IMR-90 (cell line): ENCODE measurements at regions not wholly inside any gene's neighbourhood (a gene's known extent, or its start where the extent isn't known, plus 50 kb on each side); places are given as distances from the start of the nearest gene placed in this dataset.

Source experiments
- ATAC-seq: fragments of 200-7000 bp; cut with Tn5 transposase; 2 replicates; pipeline ENCODE4 v1.9.1; 2020; ENCODE audit warnings: low read depth, mild to moderate bottlenecking, moderate library complexity
- BruUV-seq: library from RNA; stranded (reverse); fragments of 400-500 nt; replicated peaks from 2 replicates; lab custom pipeline; 2021; lab: Mats Ljungman, UMichigan
- CTCF ChIA-PET: fragments of 300-600 bp; formaldehyde crosslinking; extraction: SDS; loops from one replicate; lab custom pipeline; 2021; ENCODE audit warnings: antibody characterized with exemption; lab: Yijun Ruan, JAX
- POLR2A ChIA-PET: fragments of 300-600 bp; sonication (Branson Sonifier 250); formaldehyde crosslinking; loops from one replicate; lab custom pipeline; 2022; ENCODE audit warnings: antibody characterized with exemption; ENCODE audit not compliant: unreplicated experiment; lab: Charles Lee
- DNase-seq: peaks from one replicate; pipeline ENCODE4 v3.0.0; 2013
- H2AFZ ChIP-seq: replicated peaks from 2 replicates; pipeline ENCODE3; 2013; ENCODE audit warnings: low read length, mild to moderate bottlenecking; ENCODE audit not compliant: poor library complexity
- H2AK5ac ChIP-seq: 2 replicates; pipeline ENCODE4 v1.6.1; 2013; ENCODE audit warnings: low read depth, low read length, inconsistent platforms
- H2AK9ac ChIP-seq: replicated peaks from 2 replicates; pipeline ENCODE3; 2013; ENCODE audit warnings: mild to moderate bottlenecking, low read depth, low read length, moderate library complexity; ENCODE audit not compliant: poor library complexity
- H2BK120ac ChIP-seq: 2 replicates; pipeline ENCODE4 v1.6.1; 2013; ENCODE audit warnings: low read depth, low read length, inconsistent platforms
- H2BK15ac ChIP-seq: 3 replicates; pipeline ENCODE4 v1.6.1; 2013; ENCODE audit warnings: low read depth, low read length, inconsistent platforms
- H2BK20ac ChIP-seq: 2 replicates; pipeline ENCODE4 v1.6.1; 2013; ENCODE audit warnings: low read depth, mild to moderate bottlenecking, inconsistent platforms, low read length, moderate library complexity
- H2BK5ac ChIP-seq: 2 replicates; pipeline ENCODE4 v1.6.1; 2013; ENCODE audit warnings: mild to moderate bottlenecking, low read depth, low read length, inconsistent platforms; ENCODE audit not compliant: poor library complexity, severe bottlenecking
- H3K14ac ChIP-seq: replicated peaks from 2 replicates; pipeline ENCODE4 v1.6.1; 2013; ENCODE audit warnings: low read depth, low read length, inconsistent platforms
- H3K18ac ChIP-seq: 2 replicates; pipeline ENCODE4 v1.6.1; 2013; ENCODE audit warnings: low read depth, low read length, control low read depth
- H3K23ac ChIP-seq: 2 replicates; pipeline ENCODE4 v1.6.1; 2013; ENCODE audit warnings: low read depth, low read length, inconsistent platforms
- H3K27ac ChIP-seq: 2 replicates; pipeline ENCODE4 v1.5.1; 2013; ENCODE audit warnings: mild to moderate bottlenecking, control low read depth, low read length; ENCODE audit not compliant: insufficient read depth
- H3K27me3 ChIP-seq: 2 replicates; pipeline ENCODE4 v1.6.1; 2013; ENCODE audit warnings: low read length; ENCODE audit not compliant: control insufficient read depth, insufficient read depth
- H3K36me3 ChIP-seq: 2 replicates; pipeline ENCODE4 v1.6.1; 2013; ENCODE audit warnings: low read length, mixed read lengths; ENCODE audit not compliant: control insufficient read depth, insufficient read depth
- H3K4ac ChIP-seq: 2 replicates; pipeline ENCODE4 v1.6.1; 2013; ENCODE audit warnings: low read depth, low read length, inconsistent platforms
- H3K4me1 ChIP-seq: 2 replicates; pipeline ENCODE4 v1.6.1; 2013; ENCODE audit warnings: low read length, mixed read lengths; ENCODE audit not compliant: control insufficient read depth, insufficient read depth
- H3K4me2 ChIP-seq: 2 replicates; pipeline ENCODE4 v1.6.1; 2013; ENCODE audit warnings: low read depth, mild to moderate bottlenecking, control low read depth, low read length, moderate library complexity
- H3K4me3 ChIP-seq: 2 replicates; pipeline ENCODE4 v1.5.1; 2013; ENCODE audit warnings: low read depth, mild to moderate bottlenecking, control low read depth, low read length, moderate library complexity; ENCODE audit not compliant: insufficient read depth
- H3K56ac ChIP-seq: 2 replicates; pipeline ENCODE4 v1.6.1; 2013; ENCODE audit warnings: low read length, inconsistent platforms; ENCODE audit not compliant: insufficient read depth; ENCODE audit errors: extremely low read depth
- H3K79me1 ChIP-seq, 2 experiments: 2 replicates each; pipeline ENCODE4 v1.6.1; 2013; ENCODE audit warnings: low read length in 2 of 2, inconsistent platforms in 1 of 2, low read depth in 1 of 2
- H3K9ac ChIP-seq: 2 replicates; pipeline ENCODE4 v1.6.1; 2013; ENCODE audit warnings: low read depth, low read length, control low read depth
- H3K9me1 ChIP-seq: 2 replicates; pipeline ENCODE4 v1.6.1; 2013; ENCODE audit warnings: low read length, inconsistent platforms; ENCODE audit not compliant: insufficient read depth
- H3K9me3 ChIP-seq: 2 replicates; pipeline ENCODE4 v1.6.1; 2013; ENCODE audit warnings: low read length; ENCODE audit not compliant: control insufficient read depth, insufficient read depth
- H4K20me1 ChIP-seq: 2 replicates; pipeline ENCODE4 v1.6.1; 2013; ENCODE audit warnings: low read length, inconsistent platforms; ENCODE audit not compliant: insufficient read depth
- H4K5ac ChIP-seq: 2 replicates; pipeline ENCODE4 v1.6.1; 2013; ENCODE audit warnings: mild to moderate bottlenecking, low read depth, low read length, control low read depth
- H4K8ac ChIP-seq, 2 experiments: 2 replicates each; pipeline ENCODE4 v1.6.1; 2013; ENCODE audit warnings: low read depth in 2 of 2, low read length in 2 of 2, control low read depth in 1 of 2, inconsistent platforms in 1 of 2
- H4K91ac ChIP-seq: 2 replicates; pipeline ENCODE4 v1.6.1; 2013; ENCODE audit warnings: low read depth, low read length, inconsistent platforms; ENCODE audit not compliant: insufficient read depth
- BHLHE40 ChIP-seq: fragments of 150-350 bp; IDR thresholded peaks from 2 replicates; pipeline ENCODE4 v1.6.1; 2016; ENCODE audit warnings: mild to moderate bottlenecking, low read depth, low read length
- CEBPB ChIP-seq: IDR thresholded peaks from 2 replicates; pipeline ENCODE4 v1.6.1; 2012; ENCODE audit warnings: low read depth, low read length, improper control_type of control experiment
- CHD1 ChIP-seq: IDR thresholded peaks from 2 replicates; pipeline ENCODE4 v1.6.1; 2012; ENCODE audit warnings: low read depth, low read length, improper control_type of control experiment
- CTCF ChIP-seq: conservative IDR thresholded peaks from 2 replicates; pipeline ENCODE4 v1.5.1; 2012; ENCODE audit warnings: mild to moderate bottlenecking, low read depth, low read length, improper control_type of control experiment
- ELK1 ChIP-seq: fragments of 150-350 bp; IDR thresholded peaks from 2 replicates; pipeline ENCODE4 v1.6.1; 2016; ENCODE audit warnings: low read depth, mild to moderate bottlenecking, low read length, moderate library complexity, borderline replicate concordance
- FOS ChIP-seq: fragments of 150-350 bp; IDR thresholded peaks from 2 replicates; pipeline ENCODE4 v1.6.1; 2016; ENCODE audit warnings: low read depth, low read length
- MAFK ChIP-seq: IDR thresholded peaks from 2 replicates; pipeline ENCODE4 v1.6.1; 2012; ENCODE audit warnings: low read depth, low read length, improper control_type of control experiment
- MAZ ChIP-seq: IDR thresholded peaks from 2 replicates; pipeline ENCODE4 v1.6.1; 2012; ENCODE audit warnings: low read depth, mild to moderate bottlenecking, low read length, improper control_type of control experiment, moderate library complexity, borderline replicate concordance
- MXI1 ChIP-seq: IDR thresholded peaks from 2 replicates; pipeline ENCODE4 v1.6.1; 2012; ENCODE audit warnings: low read depth, mild to moderate bottlenecking, low read length, moderate library complexity, borderline replicate concordance
- NFE2L2 ChIP-seq: fragments of 150-350 bp; IDR thresholded peaks from 2 replicates; pipeline ENCODE4 v1.6.1; 2016; ENCODE audit warnings: low read depth, mild to moderate bottlenecking, low read length
- POLR2A ChIP-seq: IDR thresholded peaks from 2 replicates; pipeline ENCODE4 v1.6.1; 2012; ENCODE audit warnings: mild to moderate bottlenecking, low read depth, low read length
- RAD21 ChIP-seq: IDR thresholded peaks from 2 replicates; pipeline ENCODE4 v1.6.1; 2012; ENCODE audit warnings: low read length, improper control_type of control experiment
- RCOR1 ChIP-seq: IDR thresholded peaks from 2 replicates; pipeline ENCODE4 v1.6.1; 2012; ENCODE audit warnings: mild to moderate bottlenecking, low read length, improper control_type of control experiment; ENCODE audit not compliant: insufficient replicate concordance
- RFX5 ChIP-seq: IDR thresholded peaks from 2 replicates; pipeline ENCODE4 v1.8.0; 2012; ENCODE audit warnings: low read depth, mild to moderate bottlenecking, low read length, moderate library complexity
- SMC3 ChIP-seq: fragments of 150-350 bp; IDR thresholded peaks from 2 replicates; pipeline ENCODE4 v1.6.1; 2016; ENCODE audit warnings: low read depth, mild to moderate bottlenecking, antibody characterized with exemption, low read length, moderate library complexity
- WGBS, 2 experiments: methylation state at CpG; one replicate each; pipeline versions ENCODE4 v1.1.5 to v1.1.7; 2013; ENCODE audit warnings: missing lambda C conversion rate in 2 of 2; ENCODE audit not compliant: insufficient read length in 1 of 2; ENCODE audit errors: extremely low coverage in 2 of 2; 5-methylcytosine and 5-hydroxymethylcytosine counted together
- dilution Hi-C: fragments of 300-500 bp; cut with HindIII; formaldehyde crosslinking; loops from one replicate; pipeline ENCODE4 v1.14.3; 2018; ENCODE audit warnings: low sequenced_read_pairs; ENCODE audit not compliant: unreplicated experiment
- in situ Hi-C: fragments of 300-500 bp; cut with MboI; formaldehyde crosslinking; loops from 3 replicates; pipeline ENCODE4 v1.14.3; 2019; ENCODE audit warnings: low sequenced_read_pairs, inconsistent platforms, mixed read lengths
- intact Hi-C: fragments of 100-400 bp; cut with micrococcal nuclease; formaldehyde crosslinking; loops from 2 replicates; pipeline ENCODE4 v1.10.0; 2022

- no peak overlapping the region for H2BK5ac ChIP-seq
- H3K27ac ChIP-seq, result no peak overlapping the region
- DNase-seq (no peak), ATAC-seq (no peak)
- H4K8ac ChIP-seq, result no peak overlapping the region
- H3K9me1 ChIP-seq, result no peaks in the 10 kb centered on the region
- in situ Hi-C loops (no loop called here), dilution Hi-C loops (no loop called here), intact Hi-C loops (no loop called here)
- BruUV-seq, result no TSS peak
- H2AFZ ChIP-seq, result no peak overlapping the region
- peaks cover 43% of the 10 kb centered on the region for H3K9me3 ChIP-seq
- no peak overlapping the region for H2BK120ac ChIP-seq
- H2AK9ac ChIP-seq, result no peak overlapping the region
- no peaks in the 10 kb centered on the region for H3K36me3 ChIP-seq
- ChIA-PET POLR2A (no interaction called here), CTCF (no interaction called here)
- H3K4me2 ChIP-seq, result no peak overlapping the region
- H2AK5ac ChIP-seq, result no peak overlapping the region
- H3K14ac ChIP-seq, result no peak overlapping the region
- H3K4me3 ChIP-seq, result no peak overlapping the region
- H4K91ac ChIP-seq, result no peak overlapping the region
- H4K5ac ChIP-seq, result no peak overlapping the region
- H3K18ac ChIP-seq, result no peak overlapping the region
- no peaks in the 10 kb centered on the region for H3K4me1 ChIP-seq
- H4K20me1 ChIP-seq, result no peaks in the 10 kb centered on the region
- TF ChIP-seq MAZ (no peak), FOS (no peak), BHLHE40 (no peak), CTCF (no peak), ELK1 (no peak), CEBPB (no peak), NFE2L2 (no peak), MAFK (no peak), RCOR1 (no peak), CHD1 (no peak), SMC3 (no peak), RAD21 (no peak), MXI1 (no peak), POLR2A (no peak), RFX5 (no peak)
- no peak overlapping the region for H2BK20ac ChIP-seq
- no peak overlapping the region for H3K56ac ChIP-seq
- H3K79me1 ChIP-seq, result no peaks in the 10 kb centered on the region
- H3K23ac ChIP-seq, result no peak overlapping the region
- no peaks in the 10 kb centered on the region for H3K27me3 ChIP-seq
- WGBS, 2 experiments, result 63% methylated on average over 9 of the region's 11 CpGs; no CpG with 5 or more reads in 1 of the 2 experiments
- H3K4ac ChIP-seq, result no peak overlapping the region
- no peak overlapping the region for H2BK15ac ChIP-seq
- no peak overlapping the region for H3K9ac ChIP-seq
Observed at GRCh38 chr13:111595791-111596190, 275.3 kb downstream of the TEX29 start.
